HK-2 (cell line): ENCODE measurements at regions not wholly inside any gene's neighbourhood (a gene's known extent, or its start where the extent isn't known, plus 50 kb on each side); places are given as distances from the start of the nearest gene placed in this dataset.

Experiments used
- DNase-seq: peaks from one replicate; pipeline ENCODE4 v3.0.0-alpha.2; 2018; ENCODE audit not compliant: unreplicated experiment

DNA sequence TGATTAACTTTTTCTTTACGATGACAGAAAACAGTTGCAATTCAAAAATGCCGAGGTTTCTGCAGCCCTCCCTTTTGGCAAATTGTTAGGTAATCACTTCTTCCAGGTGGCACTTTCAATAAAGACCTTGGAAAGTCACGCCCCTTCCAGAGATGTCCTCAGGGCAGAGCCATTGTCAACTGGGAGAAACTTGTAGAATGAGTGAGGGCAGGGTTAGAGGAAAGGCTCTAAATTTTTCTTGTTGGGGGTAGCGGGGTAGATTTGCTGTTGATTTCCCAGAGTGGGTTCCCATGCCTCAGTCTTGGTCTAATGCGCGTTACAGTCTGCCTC lies 421.1 kb downstream of the FGF9 start:
- no peak for DNase-seq

DNA sequence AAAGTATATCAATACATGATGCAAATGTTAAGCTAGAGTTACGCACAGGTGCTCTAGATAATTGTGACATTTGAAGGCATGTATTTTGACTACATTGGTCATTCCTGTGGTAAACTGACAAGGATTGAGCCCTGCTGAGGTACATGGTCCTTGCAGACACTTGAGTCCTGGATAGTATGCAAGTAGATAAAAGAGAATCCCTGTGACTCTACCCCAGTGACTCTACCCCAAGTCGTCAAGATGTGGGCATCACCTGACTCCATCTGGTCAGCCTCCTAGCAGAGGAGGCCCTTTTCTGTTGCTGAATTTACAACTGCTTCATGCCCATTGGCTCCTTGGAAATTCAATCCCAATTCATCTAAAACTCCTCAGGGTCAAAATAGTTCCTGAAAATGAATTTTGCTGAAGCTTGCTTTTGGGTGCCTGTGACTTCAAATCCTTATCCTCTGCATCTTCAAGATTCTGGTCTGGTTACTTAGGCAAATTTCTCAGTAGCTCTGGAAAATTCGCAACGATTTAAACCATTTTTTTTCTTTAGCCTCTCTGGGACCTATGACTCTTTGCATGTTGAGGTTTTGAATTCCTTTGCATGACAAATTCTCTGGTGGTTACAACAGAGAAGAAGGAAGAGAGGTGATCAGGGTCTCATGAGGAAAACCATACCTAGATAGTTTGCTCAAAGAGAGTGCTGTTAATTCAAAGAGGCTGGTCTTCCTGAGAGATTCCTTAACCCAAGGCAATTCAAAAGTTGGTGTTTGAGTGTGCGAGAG lies 422.1 kb downstream of the FGF9 start:
- DNase-seq, result no peak

DNA sequence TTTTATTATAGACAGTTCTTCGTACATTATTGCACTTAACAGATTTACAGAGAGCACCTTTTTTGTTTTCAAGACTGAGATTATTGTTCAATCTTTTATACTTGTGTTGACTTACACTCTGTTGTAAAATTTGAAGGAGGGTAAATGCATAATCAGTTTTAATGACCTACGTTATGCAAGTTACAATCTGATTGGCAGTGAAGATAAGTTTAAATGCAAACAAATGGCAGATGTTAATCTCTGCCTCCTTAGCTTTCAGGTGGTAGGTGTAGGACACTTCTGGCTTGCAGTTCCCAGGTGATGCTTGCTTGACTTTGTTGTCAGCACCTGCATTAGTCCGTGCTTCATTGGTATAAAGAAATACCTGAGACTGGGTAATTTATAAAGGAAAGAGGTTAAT lies 424.9 kb downstream of the FGF9 start:
- no peak for DNase-seq

DNA sequence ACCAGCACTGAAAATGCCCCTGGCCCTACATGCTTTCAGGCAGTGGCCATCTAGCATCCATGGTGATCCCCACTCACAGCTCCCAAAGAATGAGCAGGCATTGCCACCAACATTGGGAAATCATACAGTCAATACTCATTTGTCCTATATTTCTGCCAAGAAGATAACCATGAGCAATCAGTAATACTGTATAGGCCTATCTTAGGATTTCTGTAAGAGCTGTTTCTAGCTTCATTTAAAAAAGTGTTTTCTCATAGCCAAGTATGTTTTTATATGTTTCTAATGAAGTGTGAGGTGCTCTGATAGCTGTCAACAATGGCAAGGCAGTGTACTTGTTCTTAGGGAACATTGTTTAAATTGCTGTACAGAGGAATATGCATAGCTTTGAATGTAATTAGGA lies 428.7 kb downstream of the FGF9 start:
- DNase-seq, result no peak

DNA sequence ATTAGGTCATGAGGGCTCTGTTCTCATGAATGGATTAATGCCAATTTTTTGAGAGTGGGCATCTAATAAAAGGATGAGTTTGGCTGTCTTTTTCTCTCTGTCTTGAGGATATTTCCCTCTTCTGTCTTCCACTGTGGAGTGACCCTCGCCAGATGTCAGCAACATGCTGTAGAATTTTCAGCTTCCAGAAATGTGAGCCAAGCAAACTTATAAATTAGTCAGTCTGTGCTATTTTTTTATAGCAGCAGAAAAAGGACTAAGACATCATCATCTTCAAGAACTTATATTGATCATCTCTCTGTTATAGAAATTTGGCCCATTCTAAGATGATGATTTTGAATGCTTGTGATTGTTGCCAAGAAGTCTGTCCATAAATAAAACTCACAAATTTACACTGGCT lies 431.4 kb downstream of the FGF9 start:
- no peak for DNase-seq

DNA sequence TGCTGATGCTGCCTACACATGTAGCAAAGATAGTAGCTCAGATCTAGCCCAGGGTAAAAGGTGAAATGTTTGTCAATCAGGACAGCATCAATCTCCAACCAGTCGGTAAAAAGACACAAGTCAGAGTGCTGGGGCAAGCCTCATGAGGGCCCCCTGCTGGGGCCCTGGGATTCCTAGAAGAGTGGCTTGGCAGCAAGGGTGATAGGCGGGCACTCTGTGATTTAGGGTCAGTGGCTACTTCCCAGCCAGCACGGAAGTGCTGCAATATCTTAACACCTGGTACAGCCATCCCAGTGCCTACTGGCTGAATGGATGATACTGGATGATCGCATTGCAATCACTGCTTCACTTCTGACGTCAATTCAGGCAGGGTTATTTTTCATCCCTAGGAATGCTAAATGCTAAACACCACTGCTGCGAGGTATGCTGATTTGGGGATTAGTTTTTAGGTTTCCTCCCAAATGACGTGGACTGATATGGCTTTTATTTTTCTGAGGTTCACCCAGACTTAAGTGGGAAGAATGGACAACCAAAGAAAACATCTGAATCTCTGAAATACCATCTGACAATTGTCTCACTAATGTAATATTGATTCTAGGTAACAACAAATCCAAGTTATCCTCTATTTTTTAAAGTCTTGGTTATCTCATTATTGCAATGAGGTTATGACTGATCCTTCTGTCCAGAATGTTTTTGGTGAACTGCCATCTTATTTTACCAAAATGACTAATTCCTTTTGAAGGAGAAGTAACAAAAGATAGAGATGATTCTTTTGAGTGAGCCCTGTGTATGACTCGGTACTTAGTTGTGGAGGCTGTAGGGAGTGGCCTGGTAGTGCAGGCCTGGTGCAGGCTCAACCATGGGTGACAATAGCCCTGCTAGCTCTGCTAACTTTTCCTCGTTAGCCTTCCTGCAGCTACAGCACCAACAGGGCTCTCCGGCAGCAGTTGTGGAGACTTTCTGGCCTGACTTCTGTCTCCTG lies 432.5 kb downstream of the FGF9 start:
- no peak for DNase-seq

DNA sequence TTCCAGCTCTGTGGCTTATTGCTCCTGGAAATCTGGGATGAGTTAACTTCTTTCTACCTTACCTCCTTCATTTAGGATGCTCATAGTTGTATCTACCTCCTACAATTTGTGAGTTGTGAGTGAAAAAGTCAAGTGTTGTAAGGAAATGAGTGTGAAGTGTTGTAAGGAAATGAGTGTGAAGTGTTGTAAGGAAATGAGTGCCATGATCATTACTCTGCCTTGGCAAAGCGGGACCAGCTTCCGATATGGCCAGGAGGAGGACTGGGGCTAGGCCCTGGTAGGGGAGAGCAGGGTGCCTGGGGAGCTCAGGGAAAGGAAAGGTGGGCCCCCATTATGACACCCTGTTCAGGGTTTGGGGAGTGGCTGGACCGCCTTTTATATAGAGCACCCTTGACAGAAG lies 435.2 kb downstream of the FGF9 start:
- DNase-seq, result no peak

DNA sequence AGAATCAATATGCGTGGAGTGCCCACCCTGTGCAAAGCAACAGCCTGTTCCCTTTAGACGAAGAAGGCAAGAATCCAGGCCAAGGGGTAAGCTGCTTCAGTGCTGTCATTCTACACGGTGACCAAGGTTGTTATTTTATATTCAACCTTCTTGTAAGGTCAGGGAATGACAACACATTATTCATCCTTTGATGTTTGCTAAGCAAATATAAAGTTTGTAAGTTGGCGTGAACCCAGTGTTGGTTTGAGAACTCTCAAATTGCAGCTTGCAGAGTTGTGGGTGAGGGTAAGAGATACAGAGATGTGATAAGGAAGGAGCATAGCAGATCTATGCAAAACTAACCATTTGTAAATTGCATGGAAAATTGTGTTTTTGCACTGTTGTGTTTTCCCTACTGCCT lies 436.7 kb downstream of the FGF9 start:
- no peak for DNase-seq

DNA sequence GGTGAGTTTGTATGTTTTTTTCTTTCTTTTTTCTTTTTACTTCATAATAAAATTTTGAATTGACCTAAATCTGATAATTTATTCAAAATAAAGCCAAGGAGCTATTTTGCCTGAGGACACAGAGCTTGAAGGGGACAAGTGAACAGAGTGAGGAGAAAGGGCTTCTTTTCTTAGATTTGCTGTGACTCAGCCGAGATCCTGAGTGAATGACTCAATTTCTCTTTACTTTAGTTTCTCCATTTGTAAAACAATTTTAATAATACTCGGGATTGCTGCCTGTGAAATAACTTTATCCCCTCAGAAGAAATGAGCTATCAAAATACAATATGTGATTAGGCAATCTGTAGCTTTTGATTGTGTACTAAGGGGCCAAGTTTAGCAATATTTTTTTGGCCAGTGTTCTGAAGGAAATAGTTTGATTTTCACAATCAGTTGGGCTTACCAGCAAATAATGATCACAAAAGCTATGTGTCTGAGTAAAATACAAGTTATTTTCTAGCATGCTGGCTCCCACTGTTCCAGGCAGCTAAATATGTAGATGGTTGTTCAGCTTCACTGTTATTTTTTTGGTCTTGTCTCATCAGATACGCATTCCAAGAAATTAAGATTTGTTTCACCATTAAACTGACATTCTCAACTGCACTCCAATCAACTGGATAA lies 437.5 kb downstream of the FGF9 start:
- no peak for DNase-seq

DNA sequence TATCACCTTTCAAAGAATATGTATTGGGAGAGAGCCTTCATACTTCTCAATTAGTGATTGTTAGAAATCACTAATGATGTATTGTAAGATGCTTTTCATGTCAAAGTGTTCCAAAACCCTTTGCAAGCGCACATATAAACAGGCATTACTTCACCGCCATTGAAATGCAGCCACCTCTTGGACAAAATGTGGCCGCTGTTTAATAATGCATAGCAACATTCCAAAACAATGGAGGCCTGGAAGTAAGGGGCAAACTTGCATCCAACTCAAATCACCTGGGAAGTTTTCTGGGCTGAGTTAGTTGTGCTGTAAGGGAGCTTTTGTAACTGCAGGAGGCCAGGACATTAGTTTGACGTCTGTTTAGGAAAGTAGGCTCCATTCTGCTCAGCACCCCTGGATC lies 438.1 kb downstream of the FGF9 start:
- DNase-seq, result no peak

DNA sequence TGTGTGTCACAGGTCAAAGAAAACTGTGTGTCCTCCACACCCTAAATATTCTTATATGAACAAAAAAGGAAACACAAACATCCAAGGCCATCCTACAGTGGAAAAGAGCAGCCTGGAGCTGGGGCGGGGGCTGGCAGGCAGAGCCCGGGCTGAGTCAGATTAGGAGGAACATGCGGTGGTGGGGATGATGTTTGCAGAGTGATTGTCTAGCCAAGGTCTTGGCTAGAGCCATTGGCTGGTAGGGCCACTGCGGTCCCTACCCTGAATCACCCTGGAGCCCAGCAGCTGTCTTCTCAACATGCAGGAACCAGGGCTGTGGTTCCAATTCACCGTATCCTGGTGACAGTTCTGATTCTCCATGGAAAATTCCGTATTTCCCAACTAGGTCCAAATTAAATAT lies 439.5 kb downstream of the FGF9 start:
- no peak for DNase-seq

DNA sequence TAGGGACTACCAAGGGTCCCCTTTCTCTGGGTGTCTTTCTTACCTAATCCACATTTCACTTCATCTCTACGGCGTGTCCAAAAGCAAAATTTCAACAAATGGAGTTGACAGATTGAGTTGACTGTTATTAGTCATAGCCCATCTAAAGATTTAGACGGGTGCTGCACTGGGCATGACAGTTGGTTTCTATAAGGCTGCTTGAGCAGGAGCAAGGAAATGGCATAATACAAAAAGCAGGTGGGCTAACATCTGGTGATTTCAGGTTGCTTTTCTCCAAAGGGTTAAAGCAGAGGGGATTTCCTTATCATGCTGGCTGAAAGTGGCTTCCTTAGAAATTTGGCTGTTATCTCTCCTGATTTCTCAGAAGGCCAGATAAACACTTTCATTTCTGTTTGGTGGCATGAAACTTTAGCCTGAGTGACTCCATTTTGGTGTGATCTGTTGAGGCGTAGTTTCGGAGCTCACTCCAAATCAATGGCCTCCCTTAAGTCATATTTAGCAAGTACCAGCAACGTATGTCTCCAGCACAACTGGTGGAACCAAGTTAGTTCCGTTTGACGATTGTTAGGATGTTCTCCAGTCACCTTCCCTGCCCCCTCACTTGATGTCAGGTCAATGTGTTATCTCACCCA lies 440.4 kb downstream of the FGF9 start:
- no peak for DNase-seq

DNA sequence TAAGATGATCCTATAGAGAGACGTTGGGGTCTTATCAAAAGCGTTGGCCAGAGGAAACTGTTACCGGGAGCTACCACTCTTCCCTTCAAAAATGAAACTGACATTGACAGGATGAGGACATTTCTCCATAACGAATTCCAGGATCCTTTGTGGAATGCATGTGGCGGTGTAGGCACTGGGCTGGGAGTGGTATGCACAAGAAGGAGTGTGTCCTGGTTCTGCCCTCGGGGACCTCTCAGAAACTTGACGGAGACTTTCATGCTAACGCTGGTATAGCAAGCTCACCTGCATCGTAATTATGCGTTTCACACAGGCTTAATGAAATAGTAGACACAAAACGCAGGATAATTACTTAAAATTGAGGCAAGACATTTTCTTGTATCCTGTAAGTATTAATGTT lies 441.1 kb downstream of the FGF9 start:
- DNase-seq, result no peak

DNA sequence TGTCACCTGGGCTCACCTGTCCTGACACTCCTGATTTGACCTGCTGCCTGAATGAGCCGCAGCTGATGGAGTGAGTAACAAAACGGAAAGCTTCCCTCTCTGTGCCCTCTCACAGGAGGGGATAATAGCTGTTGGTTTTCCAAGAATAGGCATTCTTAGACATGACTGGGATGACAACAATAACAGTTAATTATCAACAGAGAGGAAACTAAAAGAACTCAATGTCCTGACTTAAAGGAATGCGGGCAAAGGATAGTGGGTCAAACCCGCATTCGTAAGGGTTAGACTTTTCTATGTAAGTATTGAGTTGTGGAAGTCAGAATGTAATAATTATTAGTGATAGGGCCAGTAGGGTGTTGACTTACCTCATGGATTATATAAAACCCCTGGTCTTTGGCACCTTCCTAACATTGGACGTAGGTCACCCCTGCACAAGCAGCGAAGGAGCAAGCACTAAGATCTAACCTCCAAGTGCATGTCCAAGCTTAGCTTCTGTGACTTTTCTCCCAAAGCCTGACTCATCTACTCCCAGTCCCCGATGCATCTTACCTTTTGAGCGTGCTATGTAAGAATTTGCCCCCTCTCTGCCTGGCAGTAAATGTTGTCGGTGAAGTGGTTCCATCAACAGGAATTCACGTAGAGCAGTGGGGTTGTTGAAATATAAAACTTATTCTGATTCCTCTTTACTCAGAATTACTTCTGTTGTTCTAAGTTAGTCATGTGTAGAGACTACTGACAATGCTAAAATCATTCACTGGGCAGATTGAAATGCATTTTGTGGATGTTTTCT lies 442.3 kb downstream of the FGF9 start:
- no peak for DNase-seq

DNA sequence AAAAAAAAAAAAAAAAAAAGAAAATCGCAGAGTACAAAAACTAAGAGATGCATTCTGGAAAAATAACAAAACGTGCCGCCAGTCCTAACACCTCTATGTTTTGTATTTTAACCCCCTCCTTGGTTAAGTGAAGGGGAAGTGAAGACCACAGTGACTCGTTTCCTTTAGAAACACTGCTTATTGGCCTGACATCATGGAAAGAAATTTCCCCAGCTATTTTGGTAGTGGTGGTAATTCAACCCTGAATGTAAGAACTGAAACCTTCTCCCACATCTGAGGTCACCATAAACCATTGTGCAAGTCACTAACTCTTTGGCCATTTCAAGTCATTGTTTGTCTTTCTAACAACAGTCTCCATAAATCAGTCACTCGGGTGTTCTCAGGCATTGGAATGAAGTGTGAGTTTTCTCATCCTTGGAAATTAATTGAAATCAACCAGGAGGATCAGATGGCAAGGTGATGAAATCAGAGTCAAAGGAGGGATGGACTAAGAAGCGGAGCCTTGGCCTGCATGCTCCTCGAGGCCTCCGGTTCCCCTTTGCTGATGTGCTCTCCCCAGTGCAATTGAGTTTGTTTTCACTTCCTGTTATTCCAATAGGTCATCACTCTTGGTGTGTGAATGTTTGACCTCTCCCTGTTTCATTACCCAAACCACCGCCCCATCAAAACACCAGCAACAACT lies 443.9 kb downstream of the FGF9 start:
- DNase-seq, result no peak

DNA sequence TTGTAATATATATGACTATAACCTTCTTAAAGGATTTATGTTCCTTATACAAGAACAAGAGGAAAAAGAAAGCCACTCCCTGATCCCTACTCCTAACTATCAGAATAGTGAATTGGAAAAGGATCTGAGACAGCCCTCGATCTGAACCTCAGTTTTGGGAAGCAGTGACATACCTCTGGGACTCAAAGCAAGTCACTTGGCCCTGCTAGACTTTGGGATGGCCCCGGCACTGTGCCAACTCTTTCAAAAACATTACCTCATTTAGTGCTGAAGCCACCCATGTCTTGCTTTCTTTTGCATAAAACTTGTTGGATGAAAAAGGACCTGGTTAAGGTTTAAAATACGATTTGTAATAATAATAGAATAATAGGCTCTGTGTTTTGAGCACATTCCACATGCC lies 447.3 kb downstream of the FGF9 start:
- no peak for DNase-seq

DNA sequence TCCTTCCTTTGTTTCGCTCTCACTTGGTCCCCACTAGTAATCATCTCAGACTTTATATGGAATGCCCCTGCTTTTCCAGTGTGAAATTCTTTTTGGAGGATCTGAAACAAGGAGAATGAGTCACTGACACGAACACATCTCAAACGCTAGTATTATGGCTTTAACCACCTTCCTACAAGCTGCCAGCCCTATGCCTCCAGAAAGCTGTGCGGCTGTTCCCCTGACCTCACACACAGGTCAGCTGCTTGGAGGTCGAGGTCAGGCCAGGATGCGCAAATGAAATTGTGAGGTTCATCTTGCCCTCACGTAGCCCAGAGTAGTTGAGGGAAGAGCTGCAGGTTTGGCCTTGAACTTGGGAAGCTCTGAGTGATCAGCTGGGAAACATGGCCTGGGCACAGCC lies 449.8 kb downstream of the FGF9 start:
- no peak for DNase-seq

DNA sequence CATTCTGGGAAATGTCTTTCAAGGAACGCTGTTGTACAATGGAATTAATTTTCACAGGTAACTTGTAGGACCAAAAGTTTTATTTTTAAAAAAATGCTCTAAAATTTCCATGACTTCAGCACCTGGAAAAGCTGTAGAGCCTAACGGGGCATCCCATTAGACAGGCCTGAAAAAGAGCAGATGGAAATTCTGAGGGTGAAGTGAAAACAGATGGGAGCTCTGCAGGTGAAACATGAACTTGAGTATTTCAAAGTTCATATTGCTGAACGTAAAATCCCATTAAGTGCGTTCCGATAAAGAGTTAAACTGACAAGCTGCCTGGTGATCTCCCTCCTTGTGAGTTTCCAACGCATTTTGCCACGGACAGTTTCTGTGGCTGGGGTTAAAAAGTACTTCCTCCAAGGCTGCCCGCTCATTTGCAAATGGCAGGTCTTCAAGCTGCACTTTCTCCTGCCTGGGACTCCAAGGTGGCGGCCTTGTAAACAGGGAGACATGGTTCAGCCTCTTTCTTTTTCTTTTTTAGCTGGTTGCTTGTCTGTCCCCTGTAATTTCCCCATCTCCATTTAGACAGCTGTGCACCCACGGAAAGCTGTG lies 450.4 kb downstream of the FGF9 start:
- DNase-seq, result no peak

DNA sequence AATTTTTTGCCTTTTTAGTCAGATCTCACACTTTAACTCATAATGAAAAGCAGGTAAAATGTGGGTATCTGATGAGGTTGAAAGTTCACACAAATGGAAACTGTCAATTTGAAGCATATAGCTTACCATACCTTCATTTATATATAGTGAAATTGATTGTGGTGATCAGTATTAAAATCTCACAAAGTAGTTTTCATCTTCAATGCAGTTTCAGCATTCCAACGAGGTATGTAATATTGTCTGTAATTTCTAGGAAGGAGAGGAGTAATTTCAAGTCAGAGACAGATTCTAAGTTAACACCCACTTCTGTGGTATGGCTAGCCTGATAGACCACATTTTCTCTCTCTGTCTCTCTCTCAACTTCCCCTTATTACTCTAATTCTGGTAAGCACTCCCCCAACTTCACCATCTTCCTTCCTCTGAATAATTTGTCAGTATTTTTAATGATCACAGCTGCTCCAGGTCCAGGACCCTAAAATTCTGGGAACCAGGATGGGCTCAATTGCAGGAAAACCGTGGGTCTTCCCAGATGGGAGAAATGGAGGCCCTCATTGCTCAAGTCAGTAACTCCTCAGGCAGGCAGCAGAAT lies 455.7 kb downstream of the FGF9 start:
- no peak for DNase-seq
